GM18511 (cell line): ENCODE measurements at regions not wholly inside any gene's neighbourhood (a gene's known extent, or its start where the extent isn't known, plus 50 kb on each side); places are given as distances from the start of the nearest gene placed in this dataset.

Experiments used
- ATAC-seq: cut with Tn5 transposase; IDR thresholded peaks from one replicate; pipeline ENCODE4 v1.9.1; 2021; ENCODE audit warnings: mild to moderate bottlenecking, moderate library complexity; ENCODE audit not compliant: unreplicated experiment

DNA sequence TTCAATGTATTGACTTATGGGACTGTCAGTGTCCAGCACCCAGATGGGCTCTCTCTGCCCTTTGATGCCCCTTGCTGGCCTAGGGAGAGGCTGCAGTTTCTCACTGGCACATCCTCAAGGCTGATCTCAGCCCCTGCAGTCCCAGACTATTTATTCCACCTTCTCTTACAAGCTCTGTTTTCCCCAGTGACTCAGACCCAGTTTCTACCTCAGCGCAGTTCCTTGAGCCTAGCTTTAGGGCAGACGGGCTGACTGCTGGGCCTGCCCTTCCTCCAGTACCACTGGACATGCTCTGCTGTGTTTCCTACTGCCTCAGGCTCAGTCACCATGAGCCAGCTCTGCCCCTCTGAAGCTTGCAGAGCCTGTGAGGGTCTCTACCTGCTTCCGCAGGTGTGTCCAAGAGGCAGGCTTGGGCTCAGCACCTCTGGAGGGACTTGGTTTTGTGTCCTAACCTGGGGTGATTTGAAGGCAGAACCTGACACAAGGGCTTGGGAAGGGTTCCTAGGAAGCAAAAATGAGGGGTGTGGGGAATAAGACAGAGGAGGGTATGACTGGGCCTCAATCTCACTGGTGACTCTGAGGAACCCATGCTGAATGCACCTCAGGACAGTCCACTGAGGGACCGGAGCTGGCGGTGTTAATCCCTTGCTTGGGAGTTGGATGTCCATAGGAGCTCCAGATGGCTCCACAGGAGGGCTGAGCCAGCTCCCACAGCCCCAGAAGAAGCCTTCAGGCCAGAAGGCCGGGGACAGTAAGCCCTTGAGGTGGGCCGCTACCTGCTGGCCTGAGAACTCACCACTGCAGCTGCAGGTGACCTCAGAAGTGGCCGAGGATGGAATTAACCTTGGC lies 689.9 kb downstream of the MATN1 start:
- ATAC-seq: no peak

DNA sequence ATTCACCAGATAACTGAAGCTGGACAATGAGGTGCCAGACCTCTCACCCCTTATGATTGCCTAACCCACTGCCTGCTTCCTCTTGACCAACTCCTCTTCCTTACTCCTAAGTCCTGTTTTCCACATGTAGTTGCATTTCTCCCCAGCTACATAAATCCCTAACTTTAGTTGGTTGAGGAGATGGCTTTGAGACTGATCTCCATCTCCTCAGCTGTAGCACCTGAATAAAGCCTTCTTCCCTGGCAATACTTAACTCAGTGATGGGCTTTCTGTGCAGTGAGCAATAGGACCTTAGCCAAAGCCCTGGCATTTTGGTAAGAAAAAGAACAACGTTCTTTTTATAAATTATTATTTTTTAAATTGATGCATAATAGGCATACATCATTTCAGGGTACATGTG lies 691.1 kb downstream of the MATN1 start:
- ATAC-seq: no peak

DNA sequence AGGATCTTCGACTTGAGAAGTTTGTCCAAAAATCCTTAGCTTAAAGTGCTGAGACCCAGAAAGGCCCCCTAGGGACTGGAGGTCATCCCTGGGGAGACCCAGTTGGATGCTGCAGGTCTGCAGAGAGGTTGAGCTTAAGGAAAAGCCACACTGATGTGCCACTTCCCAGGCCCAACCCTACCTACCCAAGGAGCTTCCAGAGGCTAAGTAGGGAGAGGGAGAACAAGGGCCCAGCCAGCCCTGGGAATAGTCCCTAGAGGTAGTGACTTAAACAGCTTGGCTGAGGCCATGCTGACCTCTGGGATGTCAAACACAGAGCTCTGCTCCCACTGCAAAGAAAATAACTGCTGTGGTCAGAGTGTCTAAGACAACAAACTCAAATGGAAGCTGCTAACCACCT lies 693.7 kb downstream of the MATN1 start:
- ATAC-seq: no peak

- no peak for ATAC-seq
These were observed 694.4 kb downstream of the MATN1 start for GRCh38 chr1:30028939-30029338.

DNA sequence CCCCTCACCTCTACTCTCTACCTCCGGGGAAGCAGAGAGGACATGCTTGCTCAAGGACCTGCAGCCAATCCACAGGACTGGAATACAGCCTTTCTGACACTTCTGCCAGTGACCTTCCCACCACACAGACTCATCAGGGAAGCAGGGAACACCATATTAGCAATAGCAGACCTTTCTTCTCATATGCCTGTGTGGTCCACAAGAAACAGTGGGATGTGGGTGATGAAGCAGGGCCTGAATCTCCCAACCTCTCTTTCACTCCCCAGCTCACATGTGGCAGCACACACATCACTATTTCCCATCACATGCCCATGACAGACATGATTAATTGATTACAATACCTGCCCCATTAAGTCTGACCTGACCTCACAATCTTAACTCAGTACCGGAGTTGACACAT lies 695.1 kb downstream of the MATN1 start:
- no peak for ATAC-seq

DNA sequence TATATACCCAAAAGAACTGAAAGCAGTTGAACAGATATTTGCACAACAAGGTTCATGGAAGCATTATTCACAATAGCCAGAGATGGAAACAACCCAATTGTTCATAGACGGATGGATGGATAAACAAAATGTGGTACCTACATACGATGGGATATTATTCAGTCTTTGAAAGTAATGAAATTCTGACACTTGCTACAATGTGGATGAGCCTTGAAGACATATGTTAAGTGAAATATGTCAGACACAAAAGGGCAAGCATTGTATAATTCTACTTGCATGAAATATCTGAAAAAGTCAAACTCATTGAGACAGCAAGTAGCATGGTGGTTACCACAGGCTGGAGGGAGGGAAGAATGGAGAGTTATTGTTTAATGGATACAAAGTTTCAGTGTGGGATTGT lies 696.1 kb downstream of the MATN1 start:
- no peak for ATAC-seq

DNA sequence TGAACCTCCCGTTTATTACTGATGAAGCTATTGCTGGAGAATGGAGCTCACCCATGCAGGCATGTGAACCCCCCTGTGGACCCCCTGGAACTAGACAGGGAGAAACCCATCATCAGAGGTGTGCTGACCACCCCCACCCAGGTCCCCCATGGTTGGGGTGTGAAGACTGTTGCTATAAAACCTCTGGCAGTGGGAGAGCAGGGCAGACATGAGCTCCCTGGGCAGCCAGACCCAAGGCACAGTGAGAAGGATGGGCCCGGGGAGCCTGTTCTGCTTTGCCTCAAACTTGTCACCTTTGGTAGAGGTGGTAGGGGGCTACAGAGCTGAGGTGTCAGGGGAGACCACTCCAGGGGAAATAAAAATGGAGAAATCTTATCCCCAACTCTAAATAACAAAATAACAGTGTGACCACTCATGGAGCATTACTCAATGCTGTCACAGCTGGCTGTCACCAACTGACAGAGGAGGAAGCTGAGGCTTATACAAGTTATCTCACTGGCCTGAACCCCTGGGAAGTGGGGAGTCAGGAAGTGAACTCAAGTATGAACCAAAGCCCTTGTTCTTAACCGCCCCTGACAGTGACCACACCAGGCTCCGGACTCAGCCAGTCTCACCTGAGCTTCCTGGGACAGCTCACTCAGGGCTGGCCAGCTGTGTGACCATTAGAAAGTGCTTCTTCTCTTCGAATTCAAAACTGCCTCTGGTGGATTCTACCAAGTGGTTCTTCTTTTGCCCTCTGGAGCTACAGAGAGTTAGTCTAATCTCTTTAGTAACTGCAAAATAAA lies 698.8 kb downstream of the MATN1 start:
- no peak for ATAC-seq

GRCh38 chr1:30023339-30024022 lies 699.9 kb downstream of the MATN1 start:
- ATAC-seq: no peak

DNA sequence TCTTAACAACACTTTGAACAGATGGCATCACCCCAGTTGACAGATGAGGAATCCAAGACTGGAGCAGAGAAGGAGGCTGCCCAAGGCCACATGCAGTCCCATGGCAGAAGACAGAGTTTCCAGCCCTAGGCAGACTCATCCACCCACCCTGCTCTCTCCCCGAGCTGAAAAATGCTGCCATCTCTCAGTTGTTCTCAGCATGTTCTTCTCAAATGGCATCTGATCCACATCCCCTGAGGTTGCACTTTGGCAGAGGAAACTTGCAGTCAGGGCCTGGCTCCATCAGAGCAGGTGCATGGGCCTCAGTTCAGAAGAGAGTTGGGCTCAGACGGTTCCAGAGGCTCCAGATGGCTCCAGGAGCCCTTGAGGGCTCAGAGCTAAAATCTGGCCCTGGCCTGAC lies 709.4 kb downstream of the MATN1 start:
- no peak for ATAC-seq

DNA sequence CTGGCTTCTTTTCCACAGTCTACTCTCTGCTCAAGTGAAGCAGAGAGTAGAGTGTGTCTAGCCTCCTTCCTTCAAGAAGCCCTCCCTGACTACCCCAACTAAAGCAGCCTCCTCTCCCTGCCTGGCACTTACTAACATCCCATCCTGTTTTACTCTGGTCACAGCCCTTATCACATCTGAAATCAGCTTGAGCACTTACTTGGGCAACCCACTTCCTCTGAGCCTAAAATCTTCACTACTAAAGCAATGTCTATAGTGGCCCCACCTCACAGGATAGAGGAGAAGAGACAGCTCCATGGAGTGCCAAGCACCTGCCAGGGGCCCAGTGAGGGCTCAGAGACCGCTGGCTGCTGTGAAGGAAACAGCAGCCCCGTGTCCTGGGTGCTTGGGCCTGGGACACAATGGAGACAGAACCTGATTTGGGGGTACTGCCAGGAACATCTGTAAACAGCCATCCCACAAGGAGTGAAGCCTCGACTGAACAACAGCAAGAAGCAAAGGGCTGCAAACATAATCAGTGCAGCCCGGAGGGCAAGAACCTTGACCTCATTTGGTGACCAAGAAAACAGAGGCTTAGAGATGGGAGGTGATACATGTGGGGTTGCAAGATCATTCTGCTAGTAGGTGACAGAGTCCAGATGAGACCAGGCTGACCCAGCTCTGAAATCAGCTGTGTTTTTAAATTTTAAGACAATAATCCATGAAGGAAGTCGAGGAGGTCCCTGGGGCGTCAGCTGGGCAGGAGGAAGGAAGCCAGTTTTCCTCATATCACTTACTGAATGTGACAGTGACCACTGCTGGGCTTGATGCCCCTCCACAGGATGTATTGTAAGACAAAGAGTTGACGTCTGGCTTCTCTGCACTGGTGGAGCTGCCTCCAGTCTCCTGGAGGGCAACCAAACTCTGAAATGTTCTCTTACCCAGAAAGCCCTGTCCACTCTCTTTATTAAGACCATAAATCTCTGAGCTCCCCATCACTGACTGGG lies 710.6 kb downstream of the MATN1 start:
- ATAC-seq: no peak

GRCh38 chr1:30011970-30012369 lies 711.4 kb downstream of the MATN1 start:
- no peak for ATAC-seq

DNA sequence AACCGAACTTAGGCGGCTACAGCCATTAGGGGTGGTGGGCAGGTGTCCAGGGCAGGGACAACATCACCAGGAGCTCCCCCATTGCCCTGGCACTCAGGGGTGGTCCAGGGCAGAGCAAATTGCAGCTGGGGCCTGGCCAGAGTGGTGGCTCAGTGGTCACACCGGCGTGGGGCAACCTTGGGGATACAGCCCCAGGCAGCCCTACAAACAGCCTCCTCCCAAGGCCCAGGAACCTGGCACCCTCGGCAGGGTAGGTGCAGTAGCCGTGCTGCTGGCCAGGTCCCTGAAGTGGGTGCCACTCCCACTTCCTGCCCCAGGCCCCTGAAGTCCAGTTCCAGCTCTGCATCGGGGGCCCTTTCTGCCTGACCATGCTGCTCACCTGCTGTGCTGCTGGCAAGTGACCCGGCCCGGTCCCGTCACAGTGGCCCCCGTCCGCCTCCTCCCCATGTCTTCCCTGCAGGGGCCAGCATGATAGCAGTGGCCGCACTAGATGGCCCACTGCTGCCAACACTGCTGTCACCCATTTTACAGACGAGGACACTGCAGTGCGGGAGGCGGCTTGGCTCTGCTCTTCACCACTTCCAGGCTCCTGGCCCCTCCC lies 712.8 kb downstream of the MATN1 start:
- no peak for ATAC-seq

GRCh38 chr1:30009720-30010119 lies 713.7 kb downstream of the MATN1 start:
- ATAC-seq: no peak

DNA sequence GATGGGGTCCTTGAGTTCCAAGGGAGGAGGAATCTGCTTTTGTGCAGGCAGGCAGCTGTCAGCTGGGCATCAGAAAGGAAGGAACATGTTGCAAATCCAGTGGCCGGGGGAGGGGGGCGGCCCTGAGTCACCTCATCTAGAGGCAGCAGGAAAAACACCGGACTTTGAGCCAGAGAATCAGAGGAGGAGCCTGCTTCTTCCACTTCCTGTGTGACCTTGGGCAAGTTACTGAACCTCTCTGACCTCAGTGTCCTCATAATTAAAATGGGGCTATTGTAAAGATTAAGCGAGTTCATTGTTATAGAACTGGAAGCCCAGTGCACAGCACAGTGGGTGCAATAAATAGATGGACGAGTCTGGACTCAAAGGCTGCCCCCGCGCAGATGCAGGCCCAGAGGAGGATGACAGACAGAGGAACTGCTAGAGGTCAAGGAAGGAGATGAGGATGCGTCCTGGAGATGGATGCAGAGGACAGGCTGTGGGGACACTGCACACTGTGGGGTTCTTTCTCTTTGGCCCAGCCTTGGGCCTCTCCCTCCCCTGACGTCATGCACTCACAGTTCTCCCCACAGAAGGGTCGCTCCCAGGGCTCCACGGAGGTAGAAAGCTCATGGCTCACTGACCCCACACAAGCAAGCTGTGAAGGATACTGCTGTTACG lies 714.3 kb downstream of the MATN1 start:
- no peak for ATAC-seq

DNA sequence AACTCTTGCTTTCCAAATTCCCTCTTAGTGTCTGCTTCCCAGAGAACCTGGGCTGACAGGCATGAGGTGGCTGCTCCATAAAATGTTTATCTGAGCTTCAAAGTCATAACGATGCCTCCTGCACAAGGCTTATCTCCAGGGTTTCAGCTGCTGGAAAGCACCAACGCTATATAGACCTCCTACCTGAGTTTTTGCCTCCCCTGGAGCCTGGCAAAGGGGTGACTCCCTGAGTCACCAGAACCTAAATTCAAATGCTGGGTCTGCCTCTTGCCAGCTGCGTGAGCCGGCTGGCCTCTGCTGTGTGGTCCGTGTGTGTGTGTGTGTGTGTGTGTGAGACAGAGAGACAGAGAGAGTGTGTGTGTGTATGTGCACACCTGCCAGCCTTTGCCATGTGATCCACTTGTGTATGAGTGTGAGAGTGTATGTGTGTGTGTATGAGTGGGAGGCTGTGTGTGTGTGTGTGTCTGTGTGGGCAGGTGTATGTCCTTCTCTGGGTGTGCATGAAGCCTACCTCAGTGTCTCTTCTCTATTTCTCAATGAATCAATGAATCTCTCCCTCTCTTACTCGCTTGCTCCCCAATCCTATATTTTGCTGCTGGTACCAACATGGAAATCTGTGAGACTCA lies 714.9 kb downstream of the MATN1 start:
- ATAC-seq: no peak

- ATAC-seq: no peak
These were observed 717.3 kb downstream of the MATN1 start for GRCh38 chr1:30005972-30006619.

DNA sequence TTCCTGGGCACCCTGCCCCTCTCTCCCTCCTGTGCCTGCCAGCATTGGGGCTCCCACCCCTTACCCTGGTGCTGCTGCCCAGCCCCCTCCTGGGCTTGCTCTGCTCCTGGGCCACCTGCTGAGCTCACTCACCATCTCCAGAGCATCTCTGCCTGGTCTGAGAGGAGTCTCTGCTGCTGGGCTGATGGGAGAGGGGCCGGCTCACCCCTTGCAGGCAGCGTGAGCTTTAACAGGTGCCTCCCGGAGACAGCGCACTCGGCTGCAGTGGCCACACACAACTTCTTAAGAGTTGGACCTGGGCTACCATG lies 721.7 kb downstream of the MATN1 start:
- no peak for ATAC-seq

GRCh38 chr1:30001011-30001731 lies 722.2 kb downstream of the MATN1 start:
- ATAC-seq: no peak
